B cell (primary cell): ENCODE measurements at regions not wholly inside any gene's neighbourhood (a gene's known extent, or its start where the extent isn't known, plus 50 kb on each side); places are given as distances from the start of the nearest gene placed in this dataset.

Experiments used
- ATAC-seq: fragments of 200-7000 bp; cut with Tn5 transposase; one replicate; pipeline ENCODE4 v1.10.0; 2021; ENCODE audit warnings: low read depth, mild to moderate bottlenecking, moderate number of reproducible peaks, moderate library complexity
- CTCF ChIA-PET: fragments of 350-600 bp; sonication (Branson Sonifier 250); formaldehyde crosslinking; loops from one replicate; lab custom pipeline; 2021; ENCODE audit warnings: antibody characterized with exemption, inconsistent platforms; lab: Charles Lee
- POLR2A ChIA-PET: fragments of 350-600 bp; sonication (Branson Sonifier 250); formaldehyde crosslinking; loops from one replicate; lab custom pipeline; 2021; ENCODE audit warnings: antibody characterized with exemption; lab: Charles Lee
- DNase-seq: peaks from one replicate; pipeline ENCODE4 v3.0.0; 2013
- H2AFZ ChIP-seq: 2 replicates; pipeline ENCODE4 v1.6.1; 2012; ENCODE audit warnings: mild to moderate bottlenecking, low read depth, low read length; ENCODE audit not compliant: insufficient read depth, poor library complexity, severe bottlenecking
- H3K27ac ChIP-seq, 2 donors: 1 replicate in 1 of 2; 2 replicates in 1 of 2; pipeline ENCODE4 v1.5.1; 2012 to 2013; ENCODE audit warnings: low read length in 2 of 2, mild to moderate bottlenecking in 2 of 2, moderate library complexity in 1 of 2
- H3K27me3 ChIP-seq, 4 experiments: fragments of 200-600 bp in 1 of 4; sonication (generic) in 1 of 4; replicated peaks in 1 of 4; 1 replicate in 2 of 4; 2 replicates in 2 of 4; pipeline versions ENCODE4 v1.6.1 to v1.7.0; 2013 to 2016; ENCODE audit warnings: low read length in 3 of 4, mild to moderate bottlenecking in 2 of 4, mixed read lengths in 1 of 4, moderate library complexity in 1 of 4; ENCODE audit not compliant: insufficient read depth in 4 of 4, control insufficient read depth in 3 of 4; ENCODE audit errors: control extremely low read depth in 1 of 4
- H3K36me3 ChIP-seq, 2 experiments: replicated peaks in 1 of 2; 1 replicate in 1 of 2; 2 replicates in 1 of 2; pipeline versions ENCODE4 v1.6.1 to v1.7.1; 2013; ENCODE audit warnings: low read length in 1 of 2; ENCODE audit not compliant: insufficient read depth in 2 of 2, control insufficient read depth in 1 of 2; ENCODE audit errors: control extremely low read depth in 1 of 2, extremely low read depth in 1 of 2
- H3K4me1 ChIP-seq, 2 donors: fragments of 200-600 bp in 1 of 2; sonication (generic) in 1 of 2; 1 replicate in 1 of 2; 2 replicates in 1 of 2; pipeline versions ENCODE4 v1.5.1 to v1.6.1; 2013 to 2017; ENCODE audit warnings: low read length in 2 of 2; ENCODE audit not compliant: control insufficient read depth in 2 of 2, insufficient read depth in 2 of 2
- H3K4me2 ChIP-seq: replicated peaks from 2 replicates; pipeline ENCODE3; 2012; ENCODE audit warnings: mild to moderate bottlenecking, low read depth, low read length; ENCODE audit not compliant: poor library complexity, severe bottlenecking
- H3K4me3 ChIP-seq, 5 experiments: fragments of 200-600 bp in 1 of 5; sonication (generic) in 1 of 5; 1 replicate in 3 of 5; 2 replicates in 2 of 5; pipeline versions ENCODE4 v1.5.1 to v1.7.0; 2011 to 2016; ENCODE audit warnings: low read length in 4 of 5, mild to moderate bottlenecking in 4 of 5, low read depth in 2 of 5, control low read depth in 1 of 5, moderate library complexity in 1 of 5; ENCODE audit not compliant: insufficient read depth in 1 of 5; ENCODE audit errors: control extremely low read depth in 1 of 5, extremely low read depth in 1 of 5
- H3K79me2 ChIP-seq: fragments of 200-600 bp; sonication (generic); one replicate; pipeline ENCODE4 v1.6.0; 2016; ENCODE audit warnings: low read length; ENCODE audit not compliant: control insufficient read depth, insufficient read depth
- H3K9ac ChIP-seq: fragments of 200-600 bp; sonication (generic); 2 replicates; pipeline ENCODE4 v1.6.1; 2017; ENCODE audit warnings: mild to moderate bottlenecking, low read length, moderate library complexity
- H3K9me3 ChIP-seq, 3 donors: one replicate each; pipeline versions ENCODE4 v1.6.1 to v1.7.1; 2013; ENCODE audit warnings: low read length in 2 of 3; ENCODE audit not compliant: control insufficient read depth in 2 of 3, insufficient read depth in 1 of 3; ENCODE audit errors: control extremely low read depth in 1 of 3
- H4K20me1 ChIP-seq: 2 replicates; pipeline ENCODE4 v1.6.0; 2012; ENCODE audit warnings: mild to moderate bottlenecking, low read length; ENCODE audit not compliant: insufficient read depth, control insufficient read depth, poor library complexity, severe bottlenecking
- H3K27ac Mint-ChIP-seq: one replicate; pipeline ENCODE4 v1.8.0; 2021; ENCODE audit warnings: mixed read lengths
- H3K27me3 Mint-ChIP-seq: one replicate; pipeline ENCODE4 v1.8.0; 2021; ENCODE audit warnings: mixed read lengths
- H3K4me1 Mint-ChIP-seq: one replicate; pipeline ENCODE4 v1.8.0; 2021; ENCODE audit warnings: mixed read lengths
- H3K4me3 Mint-ChIP-seq: one replicate; pipeline ENCODE4 v1.8.0; 2021; ENCODE audit warnings: mixed read lengths
- H3K9me3 Mint-ChIP-seq: one replicate; pipeline ENCODE4 v1.8.0; 2022; ENCODE audit warnings: mixed read lengths; ENCODE audit not compliant: insufficient read depth
- CTCF ChIP-seq: fragments of 200-600 bp; IDR thresholded peaks from one replicate; pipeline ENCODE4 v1.8.0; 2022; ENCODE audit warnings: antibody characterized with exemption, mild to moderate bottlenecking
- EZH2 ChIP-seq: IDR thresholded peaks from 2 replicates; pipeline ENCODE4 v1.6.1; 2012; ENCODE audit warnings: borderline replicate concordance, low read depth, mild to moderate bottlenecking, moderate library complexity, low read length; ENCODE audit not compliant: insufficient read depth, poor library complexity, severe bottlenecking
- WGBS: methylation state at CpG from one replicate; pipeline ENCODE4 v1.1.5; 2013; ENCODE audit warnings: missing lambda C conversion rate; ENCODE audit not compliant: insufficient coverage; 5-methylcytosine and 5-hydroxymethylcytosine counted together
- intact Hi-C: fragments of 100-400 bp; cut with micrococcal nuclease; formaldehyde crosslinking; loops from one replicate; pipeline ENCODE4 v1.10.0; 2022

- no peak overlapping the region for H3K27ac ChIP-seq
- H3K27me3 ChIP-seq: no peaks in the 10 kb centered on the region
- H3K9me3 Mint-ChIP-seq: peaks cover 5% of the 10 kb centered on the region
- no peaks in the 10 kb centered on the region for H3K79me2 ChIP-seq
- H3K27ac Mint-ChIP-seq: no peak overlapping the region
- WGBS: no CpG with 5 or more reads among the region's 2 CpGs
- intact Hi-C loops: no loop called here
- no peaks in the 10 kb centered on the region for H3K4me1 ChIP-seq
- H3K27me3 Mint-ChIP-seq: no peaks in the 10 kb centered on the region
- no peak overlapping the region for H3K9ac ChIP-seq
- ChIA-PET POLR2A (no interaction called here), CTCF (interaction anchor here (0.6 kb wide), 1 partner anchor 266 kb away, joined by 3 read pairs; no protein-coding TSS in a partner anchor)
- no peaks in the 10 kb centered on the region for H3K36me3 ChIP-seq
- DNase-seq (no peak), ATAC-seq (no peak)
- H3K9me3 ChIP-seq: peaks cover 3 to 15% (median 11%) of the 10 kb centered on the region in 3 donors
- no peak overlapping the region for H3K4me3 Mint-ChIP-seq
- no peaks in the 10 kb centered on the region for H4K20me1 ChIP-seq
- H3K4me3 ChIP-seq: no peak overlapping the region
- no peaks in the 10 kb centered on the region for H3K4me1 Mint-ChIP-seq
- H2AFZ ChIP-seq: no peak overlapping the region
- H3K4me2 ChIP-seq: no peak overlapping the region
- TF ChIP-seq CTCF: no peak
- TF ChIP-seq EZH2: no peak
Observed at GRCh38 chr7:12056977-12057376, 154.1 kb upstream of the TMEM106B start.

- H3K4me1 Mint-ChIP-seq: no peaks in the 10 kb centered on the region
- H3K27me3 Mint-ChIP-seq: no peaks in the 10 kb centered on the region
- no peaks in the 10 kb centered on the region for H3K27me3 ChIP-seq
- CTCF ChIA-PET: interaction anchor here (1.8 to 8.4 kb wide), 2 partner anchors 11 to 261 kb away, joined by 5 to 57 read pairs; no protein-coding TSS in a partner anchor
- no peaks in the 10 kb centered on the region for H3K36me3 ChIP-seq
- H3K4me1 ChIP-seq: no peaks in the 10 kb centered on the region
- no peaks in the 10 kb centered on the region for H3K79me2 ChIP-seq
- no peak overlapping the region for H3K4me2 ChIP-seq
- TF ChIP-seq EZH2 (no peak), CTCF (no peak)
- H3K27ac ChIP-seq: no peak overlapping the region
- ATAC-seq (no peak), DNase-seq (no peak)
- no peak overlapping the region for H2AFZ ChIP-seq
- peaks cover 0 to 4% (median 0%) of the 10 kb centered on the region in 3 donors for H3K9me3 ChIP-seq
- H3K9ac ChIP-seq: no peak overlapping the region
- POLR2A ChIA-PET: no interaction called here
- peaks cover 3% of the 10 kb centered on the region for H3K9me3 Mint-ChIP-seq
- H3K4me3 Mint-ChIP-seq: no peak overlapping the region
- no peaks in the 10 kb centered on the region for H4K20me1 ChIP-seq
- intact Hi-C loops: no loop called here
- no peak overlapping the region for H3K4me3 ChIP-seq
- no peak overlapping the region for H3K27ac Mint-ChIP-seq
Observed at GRCh38 chr7:12062062-12062461, 149.0 kb upstream of the TMEM106B start.
